ENCODE measurements at regions not wholly inside any gene's neighbourhood (a gene's known extent, or its start where the extent isn't known, plus 50 kb on each side); places are given as distances from the start of the nearest gene placed in this dataset.

- no peaks in the 10 kb centered on the region for H3K27me3 ChIP-seq (replicated peaks in 1 of 2; ENCODE audit: control insufficient read depth in 2 of 2, insufficient read depth in 2 of 2, low read length in 1 of 2)
- RAD21 ChIA-PET (ENCODE audit: unreplicated experiment) = interaction anchor here (0.6 to 2.1 kb wide), 6 partner anchors 16 to 121 kb away, joined by 3 to 8 read pairs (median 3); partner anchors contain the start of gene AHR
- intact Hi-C loops (cut with micrococcal nuclease; ENCODE audit: unreplicated experiment) = loop anchor here (2.0 kb wide), 1 partner anchor 25 kb away; no protein-coding TSS in a partner anchor
- peaks cover 4% of the 10 kb centered on the region for H3K4me1 ChIP-seq (ENCODE audit: control insufficient read depth, insufficient read depth, low read length)
- H3K9ac ChIP-seq (ENCODE audit: control insufficient read depth, insufficient read depth, low read length) = no peak overlapping the region
- peak; percentile 23 for FAIRE-seq
- H2AFZ ChIP-seq (ENCODE audit: control insufficient read depth, low read depth, low read length) = no peak overlapping the region
- no peak overlapping the region for H3K27ac ChIP-seq (ENCODE audit: control insufficient read depth, insufficient read depth)
- H3K36me3 ChIP-seq (ENCODE audit: control insufficient read depth in 2 of 2, insufficient read depth in 2 of 2, low read length in 1 of 2) = no peaks in the 10 kb centered on the region
- SMC1A ChIA-PET (ENCODE audit: uncharacterized antibody, unreplicated experiment) = interaction anchor here (0.6 to 2.1 kb wide), 6 partner anchors 9 to 122 kb away, joined by 3 to 5 read pairs (median 3); no protein-coding TSS in a partner anchor
- no peaks in the 10 kb centered on the region for H3K79me2 ChIP-seq (ENCODE audit: control insufficient read depth, insufficient read depth, low read length)
- POLR2A ChIA-PET = interaction anchor here (0.6 to 0.7 kb wide), 2 partner anchors 118 to 341 kb away, joined by 7 to 11 read pairs; no protein-coding TSS in a partner anchor
- BruUV-seq (replicated peaks) = no TSS peak
- TF ChIP-seq PRDM15 (CRISPR knock-in tag; IDR thresholded peaks at IDR 0.05) = no peak
- H4K20me1 ChIP-seq (ENCODE audit: control insufficient read depth, insufficient read depth) = no peaks in the 10 kb centered on the region
- H3K4me3 ChIP-seq = no peak overlapping the region
- in situ Hi-C loops (cut with MboI) = no loop called here
- CTCF ChIA-PET = interaction anchor here (0.8 to 1.6 kb wide), 4 partner anchors 16 to 175 kb away, joined by 3 to 5 read pairs (median 4); no protein-coding TSS in a partner anchor
- H3K9me3 ChIP-seq (replicated peaks; ENCODE audit: control insufficient read depth, insufficient read depth, low read length) = no peaks in the 10 kb centered on the region
- DNase-seq (ENCODE audit: low read depth, low spot score) = no peak
- no peak overlapping the region for H3K4me2 ChIP-seq (ENCODE audit: control insufficient read depth, insufficient read depth)
- WGBS (ENCODE audit: insufficient coverage, insufficient replicate concordance, low lambda C conversion rate, missing lambda C conversion rate) = 28% methylated on average over 2 of the region's 2 CpGs
- no peak for ATAC-seq
These were observed 114.7 kb upstream of the AHR start for GRCh38 chr7:17183630-17184328.
